DOHH2 (cell line): ENCODE measurements at regions not wholly inside any gene's neighbourhood (a gene's known extent, or its start where the extent isn't known, plus 50 kb on each side); places are given as distances from the start of the nearest gene placed in this dataset.

Source experiments
- EZH2phosphoT487 ChIP-seq: fragments of 200-600 bp; sonication (generic); IDR thresholded peaks from 2 replicates; pipeline ENCODE4 v1.6.1; 2017; ENCODE audit warnings: borderline replicate concordance, mild to moderate bottlenecking, antibody characterized with exemption, low read length, moderate library complexity, mixed read lengths
- TF ChIP-seq, protein P1 (sequence below): fragments of 200-600 bp; sonication (generic); IDR thresholded peaks from one replicate; pipeline ENCODE4 v1.5.1; 2014; ENCODE audit warnings: antibody characterized with exemption, mild to moderate bottlenecking, low read depth, low read length; ENCODE audit not compliant: poor library complexity, severe bottlenecking

DNA sequence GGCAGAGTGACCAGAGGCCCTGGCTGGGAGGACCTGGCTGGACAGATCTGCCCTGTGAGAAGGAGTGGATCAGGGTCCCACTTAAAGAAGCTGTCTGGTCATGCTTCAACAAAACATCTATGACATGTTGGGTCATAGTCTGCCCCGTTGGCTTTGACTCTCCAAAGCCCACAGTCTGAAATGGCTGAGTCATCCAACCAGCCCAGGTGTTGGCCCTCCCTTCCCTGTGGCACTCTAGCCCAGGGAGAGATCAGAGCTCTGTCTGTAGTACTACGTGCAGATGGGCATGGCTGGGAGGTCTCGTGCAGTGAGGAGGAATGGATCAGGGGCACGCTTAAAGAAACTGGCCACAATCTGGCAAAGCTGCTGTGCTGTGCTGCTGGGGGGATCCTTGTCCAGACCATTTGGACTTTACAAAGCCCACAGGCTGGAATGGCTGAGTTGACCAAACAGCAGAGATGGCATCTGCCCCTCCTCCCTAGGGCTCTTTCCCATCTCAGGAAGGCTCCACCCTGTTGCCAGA is 206.1 kb downstream of the TUSC1 start:
- TF ChIP-seq, protein P1, sequence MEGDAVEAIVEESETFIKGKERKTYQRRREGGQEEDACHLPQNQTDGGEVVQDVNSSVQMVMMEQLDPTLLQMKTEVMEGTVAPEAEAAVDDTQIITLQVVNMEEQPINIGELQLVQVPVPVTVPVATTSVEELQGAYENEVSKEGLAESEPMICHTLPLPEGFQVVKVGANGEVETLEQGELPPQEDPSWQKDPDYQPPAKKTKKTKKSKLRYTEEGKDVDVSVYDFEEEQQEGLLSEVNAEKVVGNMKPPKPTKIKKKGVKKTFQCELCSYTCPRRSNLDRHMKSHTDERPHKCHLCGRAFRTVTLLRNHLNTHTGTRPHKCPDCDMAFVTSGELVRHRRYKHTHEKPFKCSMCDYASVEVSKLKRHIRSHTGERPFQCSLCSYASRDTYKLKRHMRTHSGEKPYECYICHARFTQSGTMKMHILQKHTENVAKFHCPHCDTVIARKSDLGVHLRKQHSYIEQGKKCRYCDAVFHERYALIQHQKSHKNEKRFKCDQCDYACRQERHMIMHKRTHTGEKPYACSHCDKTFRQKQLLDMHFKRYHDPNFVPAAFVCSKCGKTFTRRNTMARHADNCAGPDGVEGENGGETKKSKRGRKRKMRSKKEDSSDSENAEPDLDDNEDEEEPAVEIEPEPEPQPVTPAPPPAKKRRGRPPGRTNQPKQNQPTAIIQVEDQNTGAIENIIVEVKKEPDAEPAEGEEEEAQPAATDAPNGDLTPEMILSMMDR = no peak
- TF ChIP-seq EZH2phosphoT487 = no peak
